ENCODE measurements at regions not wholly inside any gene's neighbourhood (a gene's known extent, or its start where the extent isn't known, plus 50 kb on each side); places are given as distances from the start of the nearest gene placed in this dataset.

- FAIRE-seq (peak; percentile 80), DNase-seq (ENCODE audit: insufficient read length, low spot score) (no peak)
- TF ChIP-seq POLR2A (IDR thresholded peaks at IDR 0.05; ENCODE audit: low read depth, low read length), result no peak
Observed at GRCh38 chr1:105664495-105664894, 1392.0 kb upstream of the PRMT6 start.

DNA sequence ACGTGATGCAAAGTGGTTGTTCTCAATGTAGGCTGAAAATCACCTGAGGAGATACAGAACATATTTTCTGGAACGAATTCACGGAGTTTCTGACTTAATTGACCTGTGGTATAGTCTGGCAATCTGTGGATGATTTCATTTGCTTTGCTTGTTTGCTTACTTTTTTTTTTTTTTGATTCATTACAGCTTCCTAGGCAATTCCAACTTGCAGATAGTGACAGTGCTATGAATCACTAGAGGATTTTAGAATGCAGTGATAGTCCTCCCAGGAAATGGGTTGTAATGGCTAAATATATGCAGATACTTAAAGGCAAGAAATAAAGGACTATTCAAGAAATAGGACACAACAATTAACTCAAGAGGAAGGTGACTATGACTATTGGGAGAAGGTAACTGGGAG, 1378.1 kb upstream of the PRMT6 start:
- FAIRE-seq (peak; percentile 90), DNase-seq (ENCODE audit: insufficient read length, low spot score) (no peak)
- TF ChIP-seq POLR2A (IDR thresholded peaks at IDR 0.05; ENCODE audit: low read depth, low read length), result no peak

DNA sequence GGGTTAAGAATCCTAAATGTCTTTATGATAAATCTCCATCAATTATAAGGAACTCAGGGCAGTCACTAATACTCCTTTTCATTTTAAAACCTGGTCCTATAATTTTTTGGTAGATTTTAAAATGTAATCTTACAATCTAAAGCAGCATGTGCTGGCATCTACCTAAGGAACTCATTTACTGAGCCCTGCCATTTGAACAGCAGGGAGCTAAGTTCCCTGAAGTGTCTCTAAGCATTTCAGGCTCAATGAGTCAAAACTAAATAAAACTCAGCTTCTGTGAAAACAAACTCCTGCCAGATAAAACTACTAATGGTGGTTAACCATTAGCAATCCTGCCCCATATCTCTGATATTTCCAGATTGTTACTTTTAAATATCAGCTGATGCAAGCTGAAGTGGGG, 1371.8 kb upstream of the PRMT6 start:
- FAIRE-seq (no peak), DNase-seq (ENCODE audit: insufficient read length, low spot score) (no peak)
- TF ChIP-seq POLR2A (IDR thresholded peaks at IDR 0.05; ENCODE audit: low read depth, low read length), result no peak

DNA sequence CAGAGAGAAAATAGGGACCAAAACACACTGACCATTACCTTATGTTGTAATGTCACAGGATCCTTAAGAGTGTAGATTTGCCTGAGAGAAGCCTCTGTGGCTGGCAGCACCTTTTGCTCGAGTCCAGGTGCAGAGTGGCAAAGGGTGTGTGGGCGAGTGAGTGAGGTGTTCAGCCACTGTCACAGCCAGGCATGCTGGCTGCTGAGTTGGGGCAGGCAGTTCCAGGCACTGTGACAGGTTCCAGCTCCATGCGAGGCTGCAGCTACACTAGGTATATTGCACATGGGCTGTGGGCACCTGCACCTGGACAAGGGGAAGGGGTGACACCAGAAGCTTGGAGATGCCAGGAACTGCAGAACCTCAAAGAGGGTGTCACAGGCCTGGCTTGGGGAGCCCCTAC, 1370.4 kb upstream of the PRMT6 start:
- DNase-seq (ENCODE audit: insufficient read length, low spot score), result no peak
- TF ChIP-seq POLR2A (IDR thresholded peaks at IDR 0.05; ENCODE audit: low read depth, low read length), result no peak
- no peak for FAIRE-seq

GRCh38 chr1:105686874-105687690, 1369.4 kb upstream of the PRMT6 start:
- FAIRE-seq (no peak), DNase-seq (ENCODE audit: insufficient read length, low spot score) (no peak)
- no peak for TF ChIP-seq POLR2A (IDR thresholded peaks at IDR 0.05; ENCODE audit: low read depth, low read length)

GRCh38 chr1:105700723-105701122, 1355.8 kb upstream of the PRMT6 start:
- DNase-seq (ENCODE audit: insufficient read length, low spot score) (no peak), FAIRE-seq (no peak)
- no peak for TF ChIP-seq POLR2A (IDR thresholded peaks at IDR 0.05; ENCODE audit: low read depth, low read length)

GRCh38 chr1:105724286-105724685, 1332.2 kb upstream of the PRMT6 start:
- no peak for FAIRE-seq
- DNase-seq (ENCODE audit: insufficient read length, low spot score), result no peak

DNA sequence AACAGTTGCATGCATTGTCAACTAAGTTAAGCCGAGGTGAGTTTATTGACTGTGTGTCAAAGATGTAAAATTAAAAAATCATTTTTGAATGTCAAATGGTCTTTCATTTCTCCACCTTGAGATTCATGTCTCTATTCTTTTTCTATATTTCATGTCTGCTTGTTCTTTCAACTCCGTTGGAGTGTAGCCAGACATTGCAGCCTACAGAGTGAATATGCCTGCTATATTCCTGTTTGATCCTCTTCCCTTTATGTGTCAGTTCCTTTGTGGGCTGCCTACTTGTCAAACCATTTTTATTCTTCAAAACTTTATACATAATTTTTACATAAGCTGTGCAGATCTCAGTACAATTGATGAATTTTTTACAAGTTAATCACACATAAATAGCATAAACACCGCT, 1325.8 kb upstream of the PRMT6 start:
- FAIRE-seq (no peak), DNase-seq (ENCODE audit: insufficient read length, low spot score) (no peak)
- TF ChIP-seq POLR2A (IDR thresholded peaks at IDR 0.05; ENCODE audit: low read depth, low read length), result no peak

More at GRCh38 chr1:105724286-105724685, 1332.2 kb upstream of the PRMT6 start:
- no peak for TF ChIP-seq POLR2A (IDR thresholded peaks at IDR 0.05; ENCODE audit: low read depth, low read length)

GRCh38 chr1:105736349-105736748, 1320.1 kb upstream of the PRMT6 start:
- DNase-seq (ENCODE audit: insufficient read length, low spot score) (no peak), FAIRE-seq (no peak)
- no peak for TF ChIP-seq POLR2A (IDR thresholded peaks at IDR 0.05; ENCODE audit: low read depth, low read length)

DNA sequence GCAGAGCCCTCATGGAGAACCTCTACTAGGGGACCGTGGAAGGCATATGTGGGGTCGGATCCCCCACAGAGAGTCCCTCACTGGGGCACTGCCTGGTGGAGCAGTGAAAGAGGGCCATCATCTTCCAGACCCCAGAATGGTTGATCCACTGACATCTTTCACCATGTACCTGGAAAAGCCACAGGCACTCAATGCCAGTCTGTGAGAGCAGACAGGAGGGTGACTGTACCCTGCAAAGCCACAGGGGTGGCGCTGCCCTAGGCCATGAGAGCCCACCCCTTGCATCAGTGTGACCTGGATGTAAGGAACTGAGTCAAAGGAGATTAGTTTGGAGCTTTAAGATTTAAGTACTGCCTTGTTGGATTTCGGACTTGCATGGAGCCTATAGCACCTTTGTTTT, 1276.7 kb upstream of the PRMT6 start:
- DNase-seq (ENCODE audit: insufficient read length, low spot score) (no peak), FAIRE-seq (no peak)
- TF ChIP-seq POLR2A (IDR thresholded peaks at IDR 0.05; ENCODE audit: low read depth, low read length), result no peak

- no peak for FAIRE-seq
- no peak for TF ChIP-seq POLR2A (IDR thresholded peaks at IDR 0.05; ENCODE audit: low read depth, low read length)
- no peak for DNase-seq (ENCODE audit: insufficient read length, low spot score)
Observed at GRCh38 chr1:105785021-105785420, 1271.5 kb upstream of the PRMT6 start.

GRCh38 chr1:105793536-105794146, 1262.8 kb upstream of the PRMT6 start:
- FAIRE-seq (peak; percentile 36), DNase-seq (ENCODE audit: insufficient read length, low spot score) (peak; percentile 7)
- no peak for TF ChIP-seq POLR2A (IDR thresholded peaks at IDR 0.05; ENCODE audit: low read depth, low read length)

DNA sequence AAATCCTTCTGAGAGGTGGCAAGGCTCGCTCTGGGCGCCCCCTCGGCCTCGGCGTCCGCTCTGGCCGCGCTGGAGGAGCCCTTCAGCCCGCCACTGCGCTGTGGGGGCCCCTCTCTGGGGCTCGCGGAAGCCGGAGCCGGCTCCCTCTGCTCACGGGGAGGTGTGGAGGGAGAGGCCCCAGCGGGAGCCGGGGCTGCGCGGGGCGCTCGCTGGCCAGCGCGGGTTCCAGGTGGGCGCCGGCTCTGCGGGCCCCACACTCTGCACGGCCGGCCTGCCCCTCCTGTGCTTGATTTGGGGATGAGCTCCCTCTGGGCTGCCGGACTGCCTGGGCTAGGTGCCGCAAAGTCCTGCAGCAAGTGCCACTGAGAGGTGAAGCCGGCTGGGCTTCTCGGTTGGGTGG, 1260.7 kb upstream of the PRMT6 start:
- TF ChIP-seq POLR2A (IDR thresholded peaks at IDR 0.05; ENCODE audit: low read depth, low read length), result no peak
- FAIRE-seq (no peak), DNase-seq (ENCODE audit: insufficient read length, low spot score) (no peak)

DNA sequence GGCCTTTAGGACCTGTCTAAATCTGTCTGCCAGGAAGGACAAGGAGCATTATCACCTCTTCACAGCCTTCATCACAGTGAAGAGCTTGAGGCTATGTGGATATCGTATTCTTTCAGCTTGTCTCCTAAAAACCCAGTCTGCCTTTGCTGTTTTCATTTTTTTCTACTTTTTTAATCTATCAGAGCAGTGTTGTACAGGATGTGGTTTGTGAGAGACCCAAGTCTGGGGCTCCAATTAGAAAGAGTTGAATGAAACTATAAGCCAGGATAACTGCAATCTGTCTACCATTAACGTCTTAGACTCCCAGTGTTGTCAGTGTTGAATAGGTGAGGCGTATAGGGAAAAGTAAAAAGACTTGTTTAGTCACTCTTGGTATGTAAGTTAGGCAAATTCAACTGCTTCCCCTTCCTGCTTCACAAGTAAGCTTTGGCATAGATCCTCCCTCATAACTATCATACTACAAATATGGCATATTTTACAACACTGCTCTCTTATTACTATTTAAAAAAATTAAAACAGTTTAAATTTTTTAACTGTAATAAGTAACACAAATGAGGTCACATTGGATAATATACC, 1225.8 kb upstream of the PRMT6 start:
- no peak for FAIRE-seq
- no peak for TF ChIP-seq POLR2A (IDR thresholded peaks at IDR 0.05; ENCODE audit: low read depth, low read length)
- DNase-seq (ENCODE audit: insufficient read length, low spot score), result no peak

DNA sequence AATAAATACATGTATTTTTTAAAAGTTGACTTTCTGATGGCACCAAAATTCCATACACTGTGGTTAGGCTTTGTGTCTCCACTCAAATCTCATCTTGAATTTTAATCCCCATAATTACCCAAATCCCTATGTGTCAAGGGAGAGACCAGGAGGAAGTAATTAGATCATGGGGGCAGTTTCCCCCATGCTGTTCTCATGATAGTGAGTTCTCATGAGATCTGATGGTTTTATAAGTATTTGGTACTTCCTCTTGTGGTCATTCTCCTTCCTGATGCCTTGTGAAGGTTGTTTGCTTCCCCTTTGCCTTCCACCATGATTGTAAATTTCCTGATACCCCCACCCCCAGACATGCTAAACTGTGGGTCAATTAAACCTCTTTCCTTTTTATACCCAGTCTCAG, 1218.4 kb upstream of the PRMT6 start:
- TF ChIP-seq POLR2A (IDR thresholded peaks at IDR 0.05; ENCODE audit: low read depth, low read length), result no peak
- FAIRE-seq (no peak), DNase-seq (ENCODE audit: insufficient read length, low spot score) (no peak)
